ENCODE measurements at regions not wholly inside any gene's neighbourhood (a gene's known extent, or its start where the extent isn't known, plus 50 kb on each side); places are given as distances from the start of the nearest gene placed in this dataset.

DNA sequence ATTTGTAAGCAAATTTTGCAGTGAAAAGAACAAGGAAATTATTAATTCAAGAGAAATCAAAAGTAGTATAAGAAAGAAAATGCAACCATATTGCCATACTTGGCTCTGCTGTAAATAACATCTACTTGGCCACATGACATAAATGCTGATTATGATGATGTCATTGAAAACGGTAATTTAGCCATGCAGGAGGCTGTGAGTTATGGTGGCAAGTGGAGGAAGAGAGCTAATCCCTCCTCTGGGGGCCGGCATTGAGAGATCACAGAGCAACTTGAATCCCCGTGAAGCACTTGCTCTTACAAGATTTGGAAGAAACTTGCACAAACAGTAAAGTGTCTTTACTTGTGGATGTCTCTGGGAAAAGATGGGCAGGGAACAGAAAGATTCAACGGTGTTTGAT is 456.6 kb downstream of the PREX1 start (continued):
- TF ChIP-seq, protein P1, sequence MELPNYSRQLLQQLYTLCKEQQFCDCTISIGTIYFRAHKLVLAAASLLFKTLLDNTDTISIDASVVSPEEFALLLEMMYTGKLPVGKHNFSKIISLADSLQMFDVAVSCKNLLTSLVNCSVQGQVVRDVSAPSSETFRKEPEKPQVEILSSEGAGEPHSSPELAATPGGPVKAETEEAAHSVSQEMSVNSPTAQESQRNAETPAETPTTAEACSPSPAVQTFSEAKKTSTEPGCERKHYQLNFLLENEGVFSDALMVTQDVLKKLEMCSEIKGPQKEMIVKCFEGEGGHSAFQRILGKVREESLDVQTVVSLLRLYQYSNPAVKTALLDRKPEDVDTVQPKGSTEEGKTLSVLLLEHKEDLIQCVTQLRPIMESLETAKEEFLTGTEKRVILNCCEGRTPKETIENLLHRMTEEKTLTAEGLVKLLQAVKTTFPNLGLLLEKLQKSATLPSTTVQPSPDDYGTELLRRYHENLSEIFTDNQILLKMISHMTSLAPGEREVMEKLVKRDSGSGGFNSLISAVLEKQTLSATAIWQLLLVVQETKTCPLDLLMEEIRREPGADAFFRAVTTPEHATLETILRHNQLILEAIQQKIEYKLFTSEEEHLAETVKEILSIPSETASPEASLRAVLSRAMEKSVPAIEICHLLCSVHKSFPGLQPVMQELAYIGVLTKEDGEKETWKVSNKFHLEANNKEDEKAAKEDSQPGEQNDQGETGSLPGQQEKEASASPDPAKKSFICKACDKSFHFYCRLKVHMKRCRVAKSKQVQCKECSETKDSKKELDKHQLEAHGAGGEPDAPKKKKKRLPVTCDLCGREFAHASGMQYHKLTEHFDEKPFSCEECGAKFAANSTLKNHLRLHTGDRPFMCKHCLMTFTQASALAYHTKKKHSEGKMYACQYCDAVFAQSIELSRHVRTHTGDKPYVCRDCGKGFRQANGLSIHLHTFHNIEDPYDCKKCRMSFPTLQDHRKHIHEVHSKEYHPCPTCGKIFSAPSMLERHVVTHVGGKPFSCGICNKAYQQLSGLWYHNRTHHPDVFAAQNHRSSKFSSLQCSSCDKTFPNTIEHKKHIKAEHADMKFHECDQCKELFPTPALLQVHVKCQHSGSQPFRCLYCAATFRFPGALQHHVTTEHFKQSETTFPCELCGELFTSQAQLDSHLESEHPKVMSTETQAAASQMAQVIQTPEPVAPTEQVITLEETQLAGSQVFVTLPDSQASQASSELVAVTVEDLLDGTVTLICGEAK (IDR thresholded peaks at IDR 0.05): no peak
- TF ChIP-seq, protein P1 (CRISPR knock-in tag; IDR thresholded peaks at IDR 0.05): no peak
- TF ChIP-seq CREB1 (IDR thresholded peaks at IDR 0.05): peak; percentile 34; the same call in 1 of the 2 replicates
- TF ChIP-seq CREB1 (CRISPR knock-in tag; IDR thresholded peaks at IDR 0.05): no peak
- no peak for TF ChIP-seq ZSCAN20 (CRISPR knock-in tag; IDR thresholded peaks at IDR 0.05; ENCODE audit: borderline replicate concordance)
- TF ChIP-seq, protein P2, sequence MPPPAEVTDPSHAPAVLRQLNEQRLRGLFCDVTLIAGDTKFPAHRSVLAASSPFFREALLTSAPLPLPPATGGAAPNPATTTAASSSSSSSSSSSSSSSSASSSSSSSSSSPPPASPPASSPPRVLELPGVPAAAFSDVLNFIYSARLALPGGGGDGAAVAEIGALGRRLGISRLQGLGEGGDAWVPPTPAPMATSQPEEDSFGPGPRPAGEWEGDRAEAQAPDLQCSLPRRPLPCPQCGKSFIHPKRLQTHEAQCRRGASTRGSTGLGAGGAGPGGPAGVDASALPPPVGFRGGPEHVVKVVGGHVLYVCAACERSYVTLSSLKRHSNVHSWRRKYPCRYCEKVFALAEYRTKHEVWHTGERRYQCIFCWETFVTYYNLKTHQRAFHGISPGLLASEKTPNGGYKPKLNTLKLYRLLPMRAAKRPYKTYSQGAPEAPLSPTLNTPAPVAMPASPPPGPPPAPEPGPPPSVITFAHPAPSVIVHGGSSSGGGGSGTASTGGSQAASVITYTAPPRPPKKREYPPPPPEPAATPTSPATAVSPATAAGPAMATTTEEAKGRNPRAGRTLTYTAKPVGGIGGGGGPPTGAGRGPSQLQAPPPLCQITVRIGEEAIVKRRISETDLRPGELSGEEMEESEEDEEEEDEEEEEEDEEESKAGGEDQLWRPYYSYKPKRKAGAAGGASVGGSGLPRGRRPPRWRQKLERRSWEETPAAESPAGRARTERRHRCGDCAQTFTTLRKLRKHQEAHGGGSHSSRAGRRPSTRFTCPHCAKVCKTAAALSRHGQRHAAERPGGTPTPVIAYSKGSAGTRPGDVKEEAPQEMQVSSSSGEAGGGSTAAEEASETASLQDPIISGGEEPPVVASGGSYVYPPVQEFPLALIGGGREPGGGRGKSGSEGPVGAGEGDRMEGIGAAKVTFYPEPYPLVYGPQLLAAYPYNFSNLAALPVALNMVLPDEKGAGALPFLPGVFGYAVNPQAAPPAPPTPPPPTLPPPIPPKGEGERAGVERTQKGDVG (CRISPR knock-in tag; IDR thresholded peaks at IDR 0.05; ENCODE audit: borderline replicate concordance): no peak
- no peak for TF ChIP-seq SNAI1 (CRISPR knock-in tag; IDR thresholded peaks at IDR 0.05; ENCODE audit: borderline replicate concordance)
- TF ChIP-seq, protein P3, sequence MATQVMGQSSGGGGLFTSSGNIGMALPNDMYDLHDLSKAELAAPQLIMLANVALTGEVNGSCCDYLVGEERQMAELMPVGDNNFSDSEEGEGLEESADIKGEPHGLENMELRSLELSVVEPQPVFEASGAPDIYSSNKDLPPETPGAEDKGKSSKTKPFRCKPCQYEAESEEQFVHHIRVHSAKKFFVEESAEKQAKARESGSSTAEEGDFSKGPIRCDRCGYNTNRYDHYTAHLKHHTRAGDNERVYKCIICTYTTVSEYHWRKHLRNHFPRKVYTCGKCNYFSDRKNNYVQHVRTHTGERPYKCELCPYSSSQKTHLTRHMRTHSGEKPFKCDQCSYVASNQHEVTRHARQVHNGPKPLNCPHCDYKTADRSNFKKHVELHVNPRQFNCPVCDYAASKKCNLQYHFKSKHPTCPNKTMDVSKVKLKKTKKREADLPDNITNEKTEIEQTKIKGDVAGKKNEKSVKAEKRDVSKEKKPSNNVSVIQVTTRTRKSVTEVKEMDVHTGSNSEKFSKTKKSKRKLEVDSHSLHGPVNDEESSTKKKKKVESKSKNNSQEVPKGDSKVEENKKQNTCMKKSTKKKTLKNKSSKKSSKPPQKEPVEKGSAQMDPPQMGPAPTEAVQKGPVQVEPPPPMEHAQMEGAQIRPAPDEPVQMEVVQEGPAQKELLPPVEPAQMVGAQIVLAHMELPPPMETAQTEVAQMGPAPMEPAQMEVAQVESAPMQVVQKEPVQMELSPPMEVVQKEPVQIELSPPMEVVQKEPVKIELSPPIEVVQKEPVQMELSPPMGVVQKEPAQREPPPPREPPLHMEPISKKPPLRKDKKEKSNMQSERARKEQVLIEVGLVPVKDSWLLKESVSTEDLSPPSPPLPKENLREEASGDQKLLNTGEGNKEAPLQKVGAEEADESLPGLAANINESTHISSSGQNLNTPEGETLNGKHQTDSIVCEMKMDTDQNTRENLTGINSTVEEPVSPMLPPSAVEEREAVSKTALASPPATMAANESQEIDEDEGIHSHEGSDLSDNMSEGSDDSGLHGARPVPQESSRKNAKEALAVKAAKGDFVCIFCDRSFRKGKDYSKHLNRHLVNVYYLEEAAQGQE (IDR thresholded peaks at IDR 0.05; ENCODE audit: borderline replicate concordance in 1 of 2, low read depth in 1 of 2, low read length in 2 of 2): no peak
- no peak for TF ChIP-seq SCMH1 (CRISPR knock-in tag; IDR thresholded peaks at IDR 0.05; ENCODE audit: borderline replicate concordance)
- no peak for TF ChIP-seq ZFY (CRISPR knock-in tag; IDR thresholded peaks at IDR 0.05)
- no peak for TF ChIP-seq ONECUT2 (CRISPR knock-in tag; IDR thresholded peaks at IDR 0.05)
- no peak for TF ChIP-seq TCF7 (IDR thresholded peaks at IDR 0.05; ENCODE audit: low read depth)
- TF ChIP-seq KAT2B (IDR thresholded peaks at IDR 0.05; ENCODE audit: borderline replicate concordance, low read depth, low read length): no peak
- TF ChIP-seq ZNF878 (CRISPR knock-in tag; IDR thresholded peaks at IDR 0.05): no peak
